Gastroesophageal sphincter (tissue), 4 donors: ENCODE measurements at regions not wholly inside any gene's neighbourhood (a gene's known extent, or its start where the extent isn't known, plus 50 kb on each side); places are given as distances from the start of the nearest gene placed in this dataset.

Source experiments
- ATAC-seq: fragments of 150-250 bp; one replicate; pipeline ENCODE4 v1.9.1; 2016; ENCODE audit warnings: mild to moderate bottlenecking, moderate library complexity
- H3K27ac ChIP-seq, 4 donors: fragments of 200-600 bp; sonication (generic) in 3 of 4; 1 replicate in 3 of 4; 2 replicates in 1 of 4; pipeline ENCODE4 v1.5.1; 2016 to 2019
- H3K27me3 ChIP-seq: fragments of 200-600 bp; sonication (generic); one replicate; pipeline ENCODE4 v1.5.1; 2019
- H3K36me3 ChIP-seq, 2 donors: fragments of 200-600 bp; sonication (generic); one replicate each; pipeline ENCODE4 v1.5.1; 2019; ENCODE audit warnings: control low read depth in 1 of 2
- H3K4me1 ChIP-seq, 3 donors: fragments of 200-600 bp; sonication (generic); 1 replicate in 2 of 3; 2 replicates in 1 of 3; pipeline ENCODE4 v1.5.1; 2016 to 2019; ENCODE audit warnings: control low read depth in 2 of 3
- H3K4me3 ChIP-seq, 2 donors: fragments of 200-600 bp; sonication (generic); one replicate each; pipeline ENCODE4 v1.5.1; 2019; ENCODE audit warnings: mild to moderate bottlenecking in 1 of 2, moderate library complexity in 1 of 2
- H3K9me3 ChIP-seq, 3 donors: fragments of 200-600 bp; sonication (generic); one replicate each; pipeline ENCODE4 v1.5.1; 2017 to 2019; ENCODE audit warnings: control low read depth in 2 of 3
- EP300 ChIP-seq: sonication (generic); formaldehyde crosslinking; IDR thresholded peaks from one replicate; pipeline ENCODE4 v1.6.1; 2017; ENCODE audit warnings: antibody characterized with exemption, mild to moderate bottlenecking
- POLR2A ChIP-seq, 2 donors: fragments of 450-650 bp; IDR thresholded peaks; one replicate each; pipeline ENCODE4 v1.6.1; 2017; ENCODE audit warnings: antibody characterized with exemption in 2 of 2, mild to moderate bottlenecking in 2 of 2, moderate library complexity in 1 of 2
- POLR2AphosphoS5 ChIP-seq: sonication (generic); formaldehyde crosslinking; IDR thresholded peaks from one replicate; pipeline ENCODE4 v1.6.1; 2017; ENCODE audit warnings: antibody characterized with exemption
- WGBS, 2 donors: methylation state at CpG; one replicate each; pipeline ENCODE4 v1.1.5; 2018; ENCODE audit warnings: low coverage in 1 of 2; 5-methylcytosine and 5-hydroxymethylcytosine counted together
- TF ChIP-seq, protein P1 (sequence below), 4 experiments: fragments of 200-600 bp in 2 of 4; fragments of 450-650 bp in 2 of 4; sonication (generic) in 1 of 4; IDR thresholded peaks; one replicate each; pipeline ENCODE4 v1.5.1; 2017 to 2019; ENCODE audit warnings: antibody characterized with exemption in 4 of 4, mild to moderate bottlenecking in 2 of 4, moderate library complexity in 2 of 4

DNA sequence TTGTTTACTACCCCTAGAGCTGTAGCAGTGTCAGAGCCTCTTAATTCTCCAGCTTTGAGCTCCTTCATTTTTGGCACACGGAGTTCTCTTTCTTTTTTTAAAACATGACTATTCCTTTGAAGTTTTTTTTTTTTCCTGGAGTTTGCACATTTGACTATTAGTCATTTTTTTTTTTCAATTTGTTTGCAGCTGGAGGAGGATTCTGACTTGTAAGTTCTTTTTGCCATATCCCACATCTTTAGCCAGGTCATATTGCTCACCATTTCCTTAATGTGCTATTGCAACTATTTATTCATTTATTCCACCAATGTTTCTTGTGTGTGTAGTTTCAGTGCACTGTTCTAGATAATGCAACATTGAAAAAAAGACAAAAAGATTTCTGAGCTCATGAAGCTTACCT, 166.3 kb upstream of the ARHGAP20 start:
- Histone ChIP-seq H3K27me3 (no peaks in the 10 kb centered on the region), H3K27ac (no peak overlapping the region), H3K36me3 (no peaks in the 10 kb centered on the region), H3K9me3 (no peaks in the 10 kb centered on the region), H3K4me1 (no peaks in the 10 kb centered on the region), H3K4me3 (no peak overlapping the region)
- no peak for ATAC-seq
- 20 to 36% methylated on average over 1 of the region's 1 CpG for WGBS, 2 donors
- TF ChIP-seq POLR2AphosphoS5 (peak; percentile 13), POLR2A (IDR thresholded peaks at IDR 0.05) (no peak), EP300 (no peak)
- TF ChIP-seq, protein P1, sequence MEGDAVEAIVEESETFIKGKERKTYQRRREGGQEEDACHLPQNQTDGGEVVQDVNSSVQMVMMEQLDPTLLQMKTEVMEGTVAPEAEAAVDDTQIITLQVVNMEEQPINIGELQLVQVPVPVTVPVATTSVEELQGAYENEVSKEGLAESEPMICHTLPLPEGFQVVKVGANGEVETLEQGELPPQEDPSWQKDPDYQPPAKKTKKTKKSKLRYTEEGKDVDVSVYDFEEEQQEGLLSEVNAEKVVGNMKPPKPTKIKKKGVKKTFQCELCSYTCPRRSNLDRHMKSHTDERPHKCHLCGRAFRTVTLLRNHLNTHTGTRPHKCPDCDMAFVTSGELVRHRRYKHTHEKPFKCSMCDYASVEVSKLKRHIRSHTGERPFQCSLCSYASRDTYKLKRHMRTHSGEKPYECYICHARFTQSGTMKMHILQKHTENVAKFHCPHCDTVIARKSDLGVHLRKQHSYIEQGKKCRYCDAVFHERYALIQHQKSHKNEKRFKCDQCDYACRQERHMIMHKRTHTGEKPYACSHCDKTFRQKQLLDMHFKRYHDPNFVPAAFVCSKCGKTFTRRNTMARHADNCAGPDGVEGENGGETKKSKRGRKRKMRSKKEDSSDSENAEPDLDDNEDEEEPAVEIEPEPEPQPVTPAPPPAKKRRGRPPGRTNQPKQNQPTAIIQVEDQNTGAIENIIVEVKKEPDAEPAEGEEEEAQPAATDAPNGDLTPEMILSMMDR (IDR thresholded peaks at IDR 0.05) = no peak

DNA sequence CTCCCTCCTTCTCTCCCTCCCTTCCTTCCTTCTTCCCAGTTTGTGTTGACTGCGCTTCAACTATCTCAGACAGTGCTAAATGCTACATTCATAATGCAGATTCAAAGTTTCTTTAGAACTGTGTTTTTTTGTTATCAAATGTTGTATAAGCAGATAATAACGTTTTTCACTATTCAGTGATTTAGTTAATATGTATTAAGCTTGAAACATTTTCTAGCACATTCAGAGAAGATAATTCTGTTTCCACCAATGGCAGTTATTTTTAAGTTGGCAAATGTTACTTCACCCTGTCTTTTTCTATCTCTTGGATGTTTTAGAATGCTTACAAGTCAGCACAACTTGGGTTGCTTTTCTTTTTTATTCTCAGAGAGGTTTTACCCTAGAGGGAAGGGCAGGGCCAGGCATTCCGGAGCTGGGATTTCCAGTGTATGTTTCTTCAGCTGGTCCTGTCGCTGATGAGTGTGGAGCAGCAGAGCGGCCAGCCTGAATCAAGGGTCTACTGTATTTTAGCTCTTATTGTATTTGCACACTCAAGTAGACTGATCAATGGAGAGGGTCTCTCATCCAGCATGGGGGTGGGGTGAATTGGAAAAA, 162.3 kb upstream of the ARHGAP20 start:
- H3K9me3 ChIP-seq = no peaks in the 10 kb centered on the region
- H3K4me3 ChIP-seq = no peak overlapping the region
- WGBS, 2 donors = 44 to 48% methylated on average over 5 of the region's 5 CpGs
- no peak for TF ChIP-seq EP300
- TF ChIP-seq, protein P1 (IDR thresholded peaks at IDR 0.05) = no peak
- TF ChIP-seq POLR2A (IDR thresholded peaks at IDR 0.05) = no peak
- no peak for TF ChIP-seq POLR2AphosphoS5
- no peaks in the 10 kb centered on the region for H3K27me3 ChIP-seq
- H3K36me3 ChIP-seq = no peaks in the 10 kb centered on the region
- no peak for ATAC-seq
- H3K27ac ChIP-seq = no peak overlapping the region
- no peaks in the 10 kb centered on the region for H3K4me1 ChIP-seq

DNA sequence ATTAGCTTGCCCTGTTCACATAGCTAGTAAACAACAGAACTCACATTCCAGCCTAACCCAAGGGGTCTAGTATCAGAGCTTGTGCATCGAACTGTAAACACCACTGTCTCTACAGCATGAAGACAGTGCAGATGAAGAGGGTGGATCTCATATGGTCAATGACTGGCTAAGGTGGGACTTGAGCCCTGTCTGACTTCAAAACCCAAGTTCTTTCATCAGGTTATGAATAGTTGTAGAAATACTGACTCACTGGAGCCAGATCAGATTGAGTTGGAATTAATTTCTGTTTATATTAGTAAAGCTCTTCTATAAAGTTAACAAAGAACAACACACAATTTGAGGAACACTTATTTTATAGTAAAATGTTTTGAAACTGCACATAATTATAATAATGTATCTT, 161.7 kb upstream of the ARHGAP20 start:
- TF ChIP-seq, protein P1 (IDR thresholded peaks at IDR 0.05) = no peak
- no peak for TF ChIP-seq POLR2A (IDR thresholded peaks at IDR 0.05)
- no peak for TF ChIP-seq POLR2AphosphoS5
- TF ChIP-seq EP300 = no peak
- 60 to 80% methylated on average over 1 of the region's 1 CpG for WGBS, 2 donors
- Histone ChIP-seq H3K4me3 (no peak overlapping the region), H3K27ac (no peak overlapping the region), H3K27me3 (no peaks in the 10 kb centered on the region), H3K36me3 (no peaks in the 10 kb centered on the region), H3K9me3 (no peaks in the 10 kb centered on the region), H3K4me1 (no peaks in the 10 kb centered on the region)
- no peak for ATAC-seq

DNA sequence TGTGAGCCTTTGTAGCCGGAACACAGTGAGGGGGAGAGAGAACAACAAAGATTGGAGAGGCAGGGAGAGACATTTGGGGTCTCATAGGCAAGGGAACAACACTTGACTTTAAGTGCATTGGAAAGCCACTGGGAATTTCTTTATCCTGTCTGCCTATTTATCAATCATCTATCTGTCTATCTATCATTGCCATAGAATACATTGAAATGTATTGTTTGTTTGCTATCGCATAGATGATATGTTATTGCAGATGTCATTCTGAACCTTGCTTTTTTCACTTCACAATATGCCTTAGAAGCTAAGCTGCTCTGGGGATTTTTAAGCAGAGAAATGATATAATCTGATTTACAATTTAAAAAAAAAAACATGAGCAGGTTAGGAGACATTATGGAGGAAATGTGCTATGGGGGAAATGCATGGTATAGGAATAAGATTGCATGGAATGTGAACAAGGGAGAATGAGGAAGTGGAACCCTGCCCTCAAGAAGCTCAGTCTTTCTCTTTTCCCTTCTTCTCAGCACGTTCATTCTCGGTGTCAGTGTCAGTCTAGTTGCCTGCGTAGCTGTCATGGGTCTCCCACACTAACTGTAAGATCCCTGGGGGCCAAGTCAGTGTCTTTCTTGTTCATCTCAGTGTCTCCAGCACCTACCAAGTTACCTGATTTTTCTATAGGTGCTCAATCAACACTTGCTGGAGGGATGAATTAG, 158.7 kb upstream of the ARHGAP20 start:
- no peak overlapping the region for H3K27ac ChIP-seq
- no peak for ATAC-seq
- no peak overlapping the region for H3K4me3 ChIP-seq
- 90 to 100% methylated on average over 3 to 5 of the region's 5 CpGs for WGBS, 2 donors
- H3K36me3 ChIP-seq = no peaks in the 10 kb centered on the region
- no peak for TF ChIP-seq POLR2AphosphoS5
- TF ChIP-seq POLR2A (IDR thresholded peaks at IDR 0.05) = no peak
- TF ChIP-seq, protein P1 (IDR thresholded peaks at IDR 0.05) = no peak
- TF ChIP-seq EP300 = no peak
- H3K27me3 ChIP-seq = no peaks in the 10 kb centered on the region
- no peaks in the 10 kb centered on the region for H3K4me1 ChIP-seq
- no peaks in the 10 kb centered on the region for H3K9me3 ChIP-seq

DNA sequence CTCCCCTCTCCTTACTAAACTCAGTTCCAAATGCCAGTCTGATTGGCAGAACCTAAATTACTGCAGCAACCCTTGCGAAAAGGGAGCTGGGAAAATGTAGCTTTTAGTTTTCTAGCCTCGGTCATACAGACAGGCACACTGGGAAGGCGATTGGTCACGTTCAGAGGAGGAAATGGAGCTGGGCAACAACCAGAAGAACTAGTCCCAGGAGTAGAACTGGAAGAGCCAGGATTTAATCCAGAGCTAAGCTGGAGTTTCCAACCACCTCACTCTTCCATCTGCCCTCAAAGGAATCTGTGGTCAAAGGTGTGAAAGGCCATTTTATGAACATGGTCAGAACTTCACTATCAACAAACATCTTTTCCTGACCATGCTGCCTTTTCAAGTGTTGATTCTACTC, 155.7 kb upstream of the ARHGAP20 start:
- H3K4me3 ChIP-seq = no peak overlapping the region
- no peak for ATAC-seq
- H3K4me1 ChIP-seq = no peaks in the 10 kb centered on the region
- H3K27me3 ChIP-seq = no peaks in the 10 kb centered on the region
- no peak overlapping the region for H3K27ac ChIP-seq
- WGBS, 2 donors = 100% methylated on average over 2 to 4 of the region's 4 CpGs
- TF ChIP-seq, protein P1 (IDR thresholded peaks at IDR 0.05) = no peak
- TF ChIP-seq EP300 (no peak), POLR2A (IDR thresholded peaks at IDR 0.05) (no peak), POLR2AphosphoS5 (no peak)
- H3K9me3 ChIP-seq = no peaks in the 10 kb centered on the region
- no peaks in the 10 kb centered on the region for H3K36me3 ChIP-seq
